NCI-H524 (cell line): ENCODE measurements at regions not wholly inside any gene's neighbourhood (a gene's known extent, or its start where the extent isn't known, plus 50 kb on each side); places are given as distances from the start of the nearest gene placed in this dataset.

Experiments
- DNase-seq, 2 experiments: peaks; one replicate each; lab custom pipeline; 2025; lab: John Stamatoyannopoulos, UW

DNA sequence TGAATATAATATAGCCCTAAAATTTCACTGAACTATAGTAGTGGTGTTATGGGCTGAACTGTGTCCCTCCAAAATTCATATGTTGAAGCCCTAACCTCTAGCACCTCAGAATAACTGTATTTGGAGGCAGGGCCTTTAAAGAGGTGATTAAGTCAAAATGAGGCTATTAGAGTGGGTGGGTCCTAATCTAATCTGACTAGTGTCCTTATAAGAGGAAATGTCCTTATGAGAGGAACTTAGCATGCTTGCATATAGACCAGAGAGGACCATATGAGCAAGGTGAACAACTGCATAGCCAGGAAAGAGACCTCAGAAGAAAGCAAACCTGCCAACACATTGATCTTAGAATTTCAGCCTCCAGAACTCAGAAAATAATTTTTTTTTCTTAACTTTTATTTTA lies 238.4 kb downstream of the ZEB2 start:
- no peak for DNase-seq

DNA sequence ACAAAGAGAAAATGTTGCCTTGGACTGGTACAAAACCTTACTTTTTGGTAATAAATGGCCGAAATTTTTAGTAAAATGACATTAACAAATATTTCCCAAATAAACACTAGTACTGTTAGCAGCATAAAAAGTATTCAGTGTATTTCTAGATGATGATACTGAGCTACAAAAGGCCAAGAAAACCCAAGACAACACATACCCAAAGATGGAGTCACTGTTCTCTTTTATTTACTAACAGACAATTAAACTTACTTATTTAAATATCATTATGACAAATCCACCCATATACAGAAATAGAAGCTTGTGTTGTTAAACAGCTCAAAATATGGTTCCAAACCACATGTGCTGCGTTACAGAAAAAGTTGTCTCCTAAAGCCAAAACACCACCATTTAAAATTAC lies 239.9 kb downstream of the ZEB2 start:
- no peak for DNase-seq

DNA sequence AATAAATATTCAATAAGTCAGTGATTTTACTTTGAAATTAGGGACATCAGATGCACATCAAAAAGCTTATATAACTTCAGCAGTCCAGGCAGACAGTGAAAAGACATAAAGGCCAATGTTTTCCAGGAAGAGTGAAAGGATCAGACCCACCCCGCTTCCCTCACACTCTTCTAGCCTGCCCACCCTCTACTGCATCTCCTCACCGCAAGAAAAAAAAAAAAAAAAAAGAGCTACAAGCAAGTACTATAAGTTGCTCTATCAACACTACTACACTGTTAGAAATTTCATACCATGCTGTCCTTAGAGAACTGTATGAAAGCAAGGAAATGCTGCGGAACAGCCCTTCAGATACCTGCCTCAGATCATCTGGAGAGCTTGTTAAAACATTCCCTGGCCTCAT lies 240.8 kb downstream of the ZEB2 start:
- no peak for DNase-seq

DNA sequence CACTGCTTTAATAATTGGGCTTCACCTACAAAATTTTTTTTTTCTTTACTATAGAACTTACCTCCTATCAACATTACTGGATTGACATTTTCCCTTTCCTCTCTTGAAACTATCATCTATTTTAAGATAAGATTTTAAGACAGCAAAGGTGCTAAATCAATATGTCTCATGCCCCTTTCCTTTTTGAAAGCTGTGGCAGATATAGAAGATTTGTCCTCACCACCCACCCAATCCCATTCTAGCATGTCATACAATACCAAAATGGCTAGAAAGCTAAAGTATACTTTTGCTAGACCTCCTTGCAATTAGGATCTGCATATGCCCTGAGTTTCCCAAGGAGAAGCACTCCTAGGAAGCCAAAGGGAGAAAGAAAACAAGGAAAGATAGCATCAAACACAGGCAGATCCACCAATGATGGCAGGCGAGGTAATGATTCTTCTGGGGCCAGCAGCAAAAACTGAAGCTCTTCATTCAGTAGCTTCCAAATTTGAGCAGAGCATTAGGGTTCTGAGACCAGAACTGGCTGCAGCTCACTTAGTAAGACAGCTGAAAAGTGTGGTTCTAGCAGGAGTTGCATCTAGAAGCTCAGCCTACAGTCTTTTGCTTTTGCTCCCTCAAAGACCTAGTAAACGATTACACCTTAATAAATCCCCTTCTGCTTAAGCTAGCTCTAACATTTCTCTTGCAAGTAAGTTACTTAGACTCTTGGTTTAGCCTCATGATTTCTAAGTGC lies 242.1 kb downstream of the ZEB2 start:
- no peak for DNase-seq

DNA sequence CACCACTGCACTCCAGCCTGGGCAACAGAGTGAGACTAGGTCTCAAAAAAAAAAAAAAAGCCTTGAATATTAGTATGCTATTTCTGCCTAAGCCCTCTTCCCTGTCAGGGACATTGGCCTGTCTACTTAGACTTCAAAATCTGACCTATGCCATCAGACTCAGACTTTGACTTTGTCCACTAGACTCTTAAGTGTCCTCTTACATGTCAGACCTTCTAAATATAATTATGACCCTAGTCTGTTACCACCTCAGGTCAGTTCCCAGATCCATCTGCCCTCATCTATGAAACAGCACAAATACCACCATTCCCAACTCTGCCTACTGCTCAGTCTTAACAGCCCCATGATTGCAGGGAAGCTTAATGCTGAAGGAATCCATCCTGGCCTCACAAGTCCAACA lies 244.6 kb downstream of the ZEB2 start:
- DNase-seq: no peak

DNA sequence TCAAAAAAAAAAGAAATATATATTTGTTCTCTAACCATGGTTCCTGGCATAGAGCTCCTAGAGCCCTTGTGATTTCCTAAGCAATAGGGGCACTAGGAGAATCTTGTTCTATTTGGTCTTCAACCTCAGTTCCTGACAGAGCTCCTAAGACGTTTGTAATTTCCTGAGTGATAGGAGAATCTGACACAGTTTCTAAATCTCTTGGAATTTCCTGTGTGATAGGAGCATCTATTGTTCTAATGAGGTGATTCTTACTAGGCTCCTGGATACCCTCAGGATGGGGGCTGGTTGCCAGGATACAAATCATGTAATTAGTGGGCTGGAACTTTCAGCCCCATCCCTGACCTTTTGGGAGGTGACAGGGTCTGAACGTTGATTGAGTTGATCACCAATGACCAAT lies 245.8 kb downstream of the ZEB2 start:
- DNase-seq: no peak

DNA sequence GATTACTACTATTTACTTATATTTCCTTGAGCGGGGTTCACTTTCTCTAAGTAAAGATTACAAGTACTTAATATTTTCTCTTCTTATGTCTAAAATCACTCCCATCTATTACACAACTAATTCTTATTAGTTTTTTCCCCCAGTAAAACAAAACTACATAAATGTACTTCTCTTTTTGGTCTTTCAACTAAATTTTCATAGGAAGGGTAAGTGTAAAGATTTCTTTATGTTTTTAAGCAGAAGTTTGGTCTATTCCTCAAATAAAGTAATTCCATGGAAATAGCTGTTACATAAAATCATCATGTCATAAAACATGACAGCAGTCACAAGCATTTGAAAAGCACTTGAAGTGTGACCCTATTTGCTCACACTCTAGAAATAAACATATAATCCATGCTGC lies 249.0 kb downstream of the ZEB2 start:
- DNase-seq: no peak

DNA sequence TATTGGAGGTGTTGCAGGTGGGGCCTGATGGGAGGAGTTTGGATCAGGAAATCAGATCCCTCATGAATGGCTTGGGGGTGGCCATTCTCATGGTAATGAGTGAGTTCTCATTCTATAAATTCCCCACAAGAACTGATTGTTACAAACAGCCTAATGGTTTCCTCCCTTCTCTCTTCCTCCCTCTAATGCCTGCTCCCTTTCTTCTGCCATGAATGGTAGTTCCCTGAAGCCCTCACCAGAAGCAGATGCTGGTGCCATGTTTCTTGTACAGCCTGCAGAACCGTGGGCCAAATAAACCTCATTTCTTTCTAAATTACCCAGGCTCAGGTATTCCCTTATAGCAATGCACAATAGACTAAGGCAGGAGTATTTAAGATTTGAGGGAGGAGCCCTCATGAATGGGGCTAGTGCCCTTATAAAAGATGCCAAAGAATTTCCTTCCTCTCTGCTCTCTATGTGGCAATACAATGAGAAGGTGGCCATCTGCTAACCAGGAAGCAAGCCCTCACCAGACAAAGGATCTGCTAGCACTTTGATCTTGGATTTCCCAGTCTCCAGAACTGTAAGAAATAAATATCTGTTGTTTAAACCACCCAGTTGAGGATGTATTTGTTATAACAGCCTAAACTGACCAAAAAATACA lies 251.8 kb downstream of the ZEB2 start:
- no peak for DNase-seq

DNA sequence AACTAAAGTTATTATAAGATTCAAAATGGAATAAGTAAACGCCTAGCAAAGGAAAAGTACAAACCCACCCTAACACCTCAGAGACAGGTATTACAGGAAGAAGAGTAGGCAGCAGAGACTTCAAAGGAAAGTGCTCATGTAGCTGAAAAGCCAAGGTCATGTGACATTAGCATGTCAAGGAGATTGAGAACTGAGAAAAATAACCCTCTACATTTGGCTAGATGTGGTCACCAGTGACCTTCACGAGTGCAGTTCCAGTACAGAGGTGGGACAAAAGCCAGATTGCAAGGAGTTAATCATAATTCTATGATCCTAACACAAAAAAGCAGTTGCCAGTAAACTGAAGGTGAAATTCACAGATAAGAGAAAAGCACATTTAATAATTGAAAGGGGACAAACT lies 252.7 kb downstream of the ZEB2 start:
- no peak for DNase-seq

DNA sequence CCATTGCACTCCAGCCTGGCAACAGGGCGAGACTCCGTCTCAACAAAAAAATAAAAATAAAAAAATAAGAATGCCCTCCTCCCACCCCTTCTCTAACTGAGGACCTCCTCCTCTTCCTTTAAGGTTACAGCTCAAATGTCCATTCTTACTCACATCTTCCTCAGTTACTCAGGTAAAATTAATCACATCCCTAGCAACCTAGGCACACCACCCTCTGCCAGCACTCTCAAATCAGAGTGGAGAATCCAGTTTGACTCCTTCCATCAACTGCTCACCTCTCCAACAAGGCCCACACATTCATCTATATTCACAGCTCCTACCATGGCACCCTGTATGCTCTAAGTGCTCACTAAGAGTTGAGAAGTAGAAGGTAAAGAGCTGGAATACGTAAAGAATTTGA lies 254.3 kb downstream of the ZEB2 start:
- DNase-seq: no peak

DNA sequence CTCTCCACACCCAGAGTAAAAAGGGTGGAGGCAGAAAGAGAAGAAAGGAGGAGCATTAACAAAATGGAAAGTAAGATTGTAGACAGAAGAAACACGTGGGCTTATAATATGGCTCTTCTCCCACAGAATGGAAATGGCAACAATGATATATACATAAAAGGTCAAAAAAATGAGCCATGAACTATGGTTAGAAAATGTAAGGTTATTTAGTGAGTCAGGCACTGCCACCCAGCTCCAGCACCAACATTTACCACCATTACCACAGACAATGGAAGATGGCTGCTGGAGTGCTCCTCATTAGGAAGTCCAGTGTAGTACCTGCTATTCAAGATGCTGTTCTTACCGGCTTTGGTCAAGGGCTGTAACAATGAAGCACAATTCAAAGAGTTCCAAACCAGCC lies 258.0 kb downstream of the ZEB2 start:
- no peak for DNase-seq

DNA sequence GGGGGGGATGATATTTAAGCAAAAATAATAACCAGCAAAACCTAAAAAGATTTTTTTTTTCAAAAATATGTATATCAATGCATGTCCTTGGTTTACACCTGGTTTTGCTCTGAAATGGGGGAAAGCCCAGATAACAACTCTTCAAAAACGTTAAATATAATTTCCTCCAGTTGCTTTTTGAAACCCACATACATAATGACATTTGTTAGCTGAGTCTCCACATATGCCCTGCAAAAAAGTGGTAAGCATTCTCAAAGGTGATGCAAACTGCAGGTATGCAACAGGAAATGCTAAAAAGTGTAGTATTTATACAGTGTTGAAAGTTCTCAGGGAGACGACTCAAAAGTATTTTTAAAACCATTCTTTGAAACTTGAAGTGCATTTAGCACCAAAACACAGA lies 258.6 kb downstream of the ZEB2 start:
- DNase-seq: no peak

DNA sequence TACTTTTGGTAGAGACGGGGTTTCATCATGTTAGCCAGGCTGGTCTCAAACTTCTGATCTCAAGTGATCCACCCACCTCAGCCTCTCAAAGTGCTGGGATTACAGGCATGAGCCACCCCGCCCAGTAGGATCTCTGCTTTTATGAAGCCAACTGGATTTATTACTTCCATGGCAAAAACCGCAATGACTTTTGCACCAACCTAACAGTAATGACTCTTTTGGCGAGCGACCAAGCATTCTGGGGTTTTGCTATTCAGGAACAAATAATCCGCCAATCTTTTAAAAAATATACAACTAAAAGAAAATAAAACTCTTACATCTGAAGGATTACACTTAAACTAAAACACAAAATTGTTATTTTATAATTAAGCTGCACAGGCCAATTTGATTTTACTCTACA lies 260.6 kb downstream of the ZEB2 start:
- no peak for DNase-seq

DNA sequence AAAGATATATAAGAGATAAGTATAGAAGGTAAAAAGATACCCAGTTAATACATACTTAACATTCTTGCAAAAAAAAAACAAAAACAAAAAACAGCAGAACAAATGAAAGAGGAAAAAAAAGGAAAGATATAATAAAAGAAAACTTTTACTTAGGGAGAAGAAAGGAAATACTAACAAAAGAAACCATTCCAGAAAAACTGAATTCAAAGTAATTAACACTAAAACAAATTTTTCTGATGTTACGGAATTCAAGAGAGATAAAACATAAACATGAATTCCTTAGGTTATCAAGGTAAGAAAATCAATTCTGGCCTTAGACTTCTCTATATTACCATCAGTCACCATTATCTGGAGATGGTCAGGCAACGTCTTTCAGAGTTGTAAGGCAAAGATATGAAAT lies 261.8 kb downstream of the ZEB2 start:
- no peak for DNase-seq

DNA sequence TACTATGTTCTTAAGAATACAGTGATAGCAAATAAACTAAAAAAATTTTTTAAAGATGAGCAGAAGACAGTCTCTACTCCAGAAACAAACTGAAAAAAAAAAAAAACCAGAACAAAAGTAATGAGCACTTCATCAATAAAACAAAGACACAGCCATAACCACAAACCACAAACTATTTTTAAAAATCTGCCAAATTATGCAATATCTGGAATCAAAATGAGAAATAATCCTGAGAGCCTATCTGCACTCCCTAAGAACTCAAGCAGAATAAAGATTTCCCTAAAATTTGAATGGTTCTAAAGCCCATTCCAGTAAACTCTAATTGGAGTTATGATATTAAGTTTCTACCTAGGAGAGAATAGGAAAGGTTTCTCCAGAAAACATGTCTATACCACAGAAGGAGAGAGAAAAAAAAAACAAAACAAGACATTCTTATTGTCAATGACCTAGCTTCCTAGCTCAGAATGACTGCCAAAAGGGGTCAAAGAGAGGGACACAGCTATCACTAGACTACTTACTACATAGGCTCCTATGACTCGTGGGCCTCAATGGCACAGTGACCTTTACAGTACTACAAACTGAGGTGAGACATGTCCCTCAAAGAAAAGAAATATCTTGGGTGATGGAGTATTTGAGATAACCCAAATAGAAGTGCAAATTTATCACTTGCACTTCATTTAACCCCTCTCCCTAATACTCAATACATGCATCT lies 262.8 kb downstream of the ZEB2 start:
- DNase-seq: no peak

DNA sequence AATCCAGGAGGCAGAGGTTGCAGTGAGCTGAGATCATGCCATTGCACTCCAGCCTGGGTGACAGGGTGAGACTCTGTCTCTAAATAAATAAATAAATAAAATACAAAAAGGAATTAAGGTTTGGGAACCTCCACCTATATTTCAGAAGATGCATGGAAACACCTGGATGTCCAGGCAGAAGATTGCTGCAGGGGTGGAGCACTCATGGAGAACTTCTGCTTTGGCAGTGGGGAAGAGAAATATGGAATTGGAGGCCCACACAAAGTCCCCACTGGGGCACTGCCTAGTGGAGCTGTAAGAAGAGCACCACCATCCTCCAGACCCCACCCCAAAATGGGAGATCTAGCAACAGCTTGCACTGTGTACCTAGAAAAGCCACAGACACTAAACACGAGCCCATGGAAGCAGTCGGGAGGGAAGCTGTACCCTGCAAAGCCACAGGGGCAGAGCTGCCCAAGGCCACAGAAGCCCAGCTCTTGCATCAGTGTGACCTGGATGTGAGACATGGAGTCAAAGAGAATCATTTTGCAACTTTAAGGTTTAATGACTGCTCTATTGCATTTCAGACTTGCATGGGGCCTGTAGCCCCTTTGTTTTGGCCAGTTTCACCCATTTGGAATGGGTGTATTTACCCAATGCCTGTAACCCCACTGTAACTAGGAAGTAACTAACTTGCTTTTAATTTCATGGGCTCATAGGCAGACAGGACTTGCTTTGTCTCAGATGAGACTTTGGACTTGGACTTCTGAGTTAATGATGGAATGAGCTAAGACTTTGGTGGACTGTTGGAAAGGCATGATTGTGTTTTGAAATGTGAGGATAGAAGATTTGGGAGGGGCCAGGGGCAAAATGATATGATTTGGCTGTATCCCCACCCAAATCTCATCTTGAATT lies 265.3 kb downstream of the ZEB2 start:
- no peak for DNase-seq

DNA sequence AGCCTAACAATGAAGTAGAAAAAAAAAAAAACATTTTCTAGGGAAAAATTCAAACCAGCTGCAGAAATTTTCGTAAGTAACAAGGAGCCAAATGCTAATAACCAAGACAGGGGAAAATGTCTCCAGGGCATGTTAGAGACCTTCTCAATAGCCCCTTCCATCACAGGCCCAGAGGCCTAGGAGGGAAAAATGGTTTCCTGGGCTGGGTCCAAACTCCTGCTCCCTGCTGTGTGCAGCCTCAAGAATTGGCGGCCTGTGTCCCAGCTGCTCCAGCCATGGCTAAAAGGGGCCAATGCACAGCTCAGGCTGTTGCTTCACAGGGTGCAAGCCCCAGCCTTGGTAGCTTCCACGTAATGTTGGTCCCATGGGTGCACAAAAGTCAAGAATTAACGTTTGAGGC lies 266.2 kb downstream of the ZEB2 start:
- no peak for DNase-seq

DNA sequence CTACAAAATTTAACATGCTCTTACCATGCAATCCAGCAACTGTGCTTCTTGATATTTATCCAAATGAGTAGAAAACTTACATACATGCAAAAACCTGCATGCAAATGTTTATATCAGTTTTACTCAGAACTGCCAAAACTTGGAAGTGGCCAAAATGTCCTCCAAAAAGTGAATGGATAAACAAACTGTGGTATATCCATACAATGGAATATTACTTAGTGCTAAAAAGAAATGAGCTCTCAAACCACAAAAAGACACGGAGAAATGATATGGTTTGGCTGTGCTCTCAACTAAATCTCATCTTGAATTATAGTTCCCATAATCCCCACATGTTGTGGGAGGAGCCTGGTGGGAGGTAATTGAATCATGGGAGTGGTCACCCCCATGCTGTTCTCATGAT lies 267.2 kb downstream of the ZEB2 start:
- no peak for DNase-seq

DNA sequence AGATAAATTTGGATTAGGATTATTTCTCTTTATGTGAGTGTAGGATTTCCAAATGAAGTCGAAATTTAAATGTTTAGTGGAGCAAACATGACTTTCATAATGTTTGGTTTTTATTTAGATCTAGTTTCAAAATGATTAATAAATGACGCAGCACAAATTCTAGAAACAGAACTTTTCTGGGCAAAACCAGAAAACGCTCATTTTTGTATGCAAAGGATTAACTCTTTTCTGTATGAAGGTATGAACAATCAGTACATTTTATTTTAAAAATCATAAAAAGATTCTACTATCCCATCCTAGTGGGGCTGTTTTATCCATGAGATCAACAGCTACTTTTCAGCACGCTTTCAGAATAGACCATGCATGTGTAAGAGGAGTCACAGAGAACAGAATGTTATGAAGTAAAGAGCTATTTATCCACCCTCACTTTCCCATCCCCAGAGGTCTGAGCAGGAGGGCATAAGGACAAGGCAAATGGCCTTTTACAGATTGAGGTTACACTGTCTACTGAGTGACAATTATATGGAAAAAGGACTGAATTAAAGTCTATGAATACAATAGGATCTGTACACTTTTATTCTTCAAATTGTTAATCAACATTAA lies 270.8 kb downstream of the ZEB2 start:
- no peak for DNase-seq

DNA sequence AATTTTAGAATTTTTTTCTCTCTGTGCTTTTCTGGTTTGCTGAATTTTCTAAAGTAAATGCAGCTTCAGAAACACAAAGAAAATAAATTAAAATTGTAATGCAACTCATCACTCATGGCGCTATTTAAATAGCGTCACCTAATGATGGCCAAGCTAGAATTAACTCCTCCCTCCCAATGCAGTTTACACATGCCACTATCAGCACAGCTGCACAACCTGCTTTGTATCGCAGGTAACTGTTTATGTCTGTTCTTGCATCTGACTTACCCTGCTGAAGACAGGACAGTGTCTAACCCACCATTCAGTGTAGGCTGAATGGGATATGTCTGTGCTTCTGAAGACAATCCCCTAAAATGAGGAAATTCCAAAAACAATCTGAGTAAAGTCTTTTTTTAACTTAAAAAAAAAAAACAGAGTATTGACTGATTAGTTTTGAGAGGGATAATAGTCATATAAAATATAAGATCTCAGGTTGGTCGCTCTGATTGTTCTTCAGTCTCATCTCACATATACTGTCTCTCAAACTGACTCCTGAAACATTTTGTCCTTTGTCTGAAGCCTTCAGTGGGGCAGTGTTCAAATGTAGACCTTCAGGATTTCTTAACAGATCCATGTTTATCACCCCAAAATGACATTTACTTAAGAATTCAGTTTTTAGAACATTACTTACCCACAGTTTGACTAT lies 271.4 kb downstream of the ZEB2 start:
- DNase-seq: no peak

DNA sequence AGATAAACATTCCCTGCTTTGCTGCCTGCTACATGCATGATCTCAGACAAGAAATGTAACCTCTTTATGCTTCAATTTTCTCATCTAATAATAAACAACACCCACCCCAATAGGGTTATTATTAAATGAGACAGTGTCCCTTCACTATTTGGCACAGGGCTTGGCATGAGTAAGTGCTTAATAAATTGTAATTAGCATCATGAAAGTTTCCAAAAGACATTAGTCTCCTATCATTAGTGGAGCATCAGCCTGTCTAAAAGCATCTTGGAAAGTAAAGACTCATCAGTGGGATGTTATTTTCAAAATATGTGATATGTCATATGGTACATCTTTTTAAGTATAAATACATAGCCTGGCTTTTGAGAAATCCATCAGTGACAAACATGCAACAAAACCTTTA lies 275.0 kb downstream of the ZEB2 start:
- no peak for DNase-seq
